Astrocyte (in vitro differentiated cells and primary cell): ENCODE measurements at regions not wholly inside any gene's neighbourhood (a gene's known extent, or its start where the extent isn't known, plus 50 kb on each side); places are given as distances from the start of the nearest gene placed in this dataset.

Source experiments
- DNase-seq: peaks from one replicate; pipeline ENCODE4 v3.0.0-alpha.2; 2010; ENCODE audit warnings: low read depth
- FAIRE-seq: peaks from 2 replicates; lab custom pipeline; 2011; peaks lifted over from hg19 to GRCh38; lab: Jason Lieb, UNC
- H2AFZ ChIP-seq: 2 replicates; pipeline ENCODE4 v1.6.0; 2012; ENCODE audit warnings: low read depth, low read length, inconsistent platforms
- H3K27ac ChIP-seq: 2 replicates; pipeline ENCODE4 v1.5.1; 2011; ENCODE audit warnings: low read depth, low read length, inconsistent platforms
- H3K27me3 ChIP-seq: 2 replicates; pipeline ENCODE4 v1.6.0; 2011; ENCODE audit warnings: low read length, inconsistent platforms; ENCODE audit not compliant: insufficient read depth
- H3K36me3 ChIP-seq: 2 replicates; pipeline ENCODE4 v1.5.1; 2011; ENCODE audit warnings: low read length, inconsistent platforms; ENCODE audit not compliant: insufficient read depth
- H3K4me1 ChIP-seq: 2 replicates; pipeline ENCODE4 v1.5.1; 2011; ENCODE audit warnings: low read length, inconsistent platforms; ENCODE audit not compliant: insufficient read depth
- H3K4me2 ChIP-seq: 2 replicates; pipeline ENCODE4 v1.6.0; 2012; ENCODE audit warnings: low read length, inconsistent platforms
- H3K4me3 ChIP-seq: 2 replicates; pipeline ENCODE4 v1.5.1; 2011; ENCODE audit warnings: low read depth, mild to moderate bottlenecking, low read length, inconsistent platforms; ENCODE audit not compliant: insufficient read depth
- H3K79me2 ChIP-seq: 2 replicates; pipeline ENCODE4 v1.6.0; 2012; ENCODE audit warnings: mild to moderate bottlenecking, low read length, inconsistent platforms; ENCODE audit not compliant: insufficient read depth
- H3K9ac ChIP-seq: 2 replicates; pipeline ENCODE4 v1.6.0; 2012; ENCODE audit warnings: mild to moderate bottlenecking, low read length, inconsistent platforms
- H3K9me3 ChIP-seq: 2 replicates; pipeline ENCODE4 v1.5.1; 2012; ENCODE audit warnings: low read depth, mild to moderate bottlenecking, low read length, inconsistent platforms; ENCODE audit not compliant: insufficient read depth
- H4K20me1 ChIP-seq: 2 replicates; pipeline ENCODE4 v1.6.0; 2012; ENCODE audit warnings: low read length, inconsistent platforms; ENCODE audit not compliant: insufficient read depth
- H3K27ac Mint-ChIP-seq: one replicate; pipeline ENCODE4 v1.8.0; 2021; ENCODE audit warnings: mild to moderate bottlenecking, mixed read lengths; ENCODE audit not compliant: unreplicated experiment
- H3K27me3 Mint-ChIP-seq: one replicate; pipeline ENCODE4 v1.8.0; 2021; ENCODE audit warnings: low read depth, mixed read lengths; ENCODE audit not compliant: unreplicated experiment
- H3K36me3 Mint-ChIP-seq: one replicate; pipeline ENCODE4 v1.8.0; 2021; ENCODE audit warnings: low read depth, mixed read lengths; ENCODE audit not compliant: unreplicated experiment
- H3K4me1 Mint-ChIP-seq: one replicate; pipeline ENCODE4 v1.8.0; 2021; ENCODE audit warnings: low read depth, mixed read lengths; ENCODE audit not compliant: unreplicated experiment
- H3K4me3 Mint-ChIP-seq: one replicate; pipeline ENCODE4 v1.8.0; 2021; ENCODE audit warnings: mild to moderate bottlenecking, moderate library complexity, mixed read lengths; ENCODE audit not compliant: unreplicated experiment
- H3K9me3 Mint-ChIP-seq: one replicate; pipeline ENCODE4 v1.8.0; 2021; ENCODE audit warnings: mild to moderate bottlenecking, mixed read lengths; ENCODE audit not compliant: unreplicated experiment
- EZH2 ChIP-seq: IDR thresholded peaks from 2 replicates; pipeline ENCODE4 v1.6.1; 2012; ENCODE audit warnings: mild to moderate bottlenecking, low read length, inconsistent platforms; ENCODE audit not compliant: insufficient read depth
- TF ChIP-seq, protein P1 (sequence below): IDR thresholded peaks from 2 replicates; pipeline ENCODE4 v1.5.1; 2011; ENCODE audit warnings: low read depth, mild to moderate bottlenecking, inconsistent platforms, low read length, moderate library complexity; ENCODE audit not compliant: insufficient read depth

GRCh38 chr2:78118037-78118436 is 595.9 kb upstream of the LRRTM4 start:
- FAIRE-seq (no peak), DNase-seq (no peak)
- Mint-ChIP-seq H3K9me3 (no peaks in the 10 kb centered on the region), H3K4me3 (no peak overlapping the region), H3K36me3 (no peaks in the 10 kb centered on the region), H3K27me3 (no peaks in the 10 kb centered on the region), H3K4me1 (no peaks in the 10 kb centered on the region), H3K27ac (no peak overlapping the region)
- no peaks in the 10 kb centered on the region for H3K4me1 ChIP-seq
- H3K4me2 ChIP-seq = no peak overlapping the region
- H2AFZ ChIP-seq = no peak overlapping the region
- no peaks in the 10 kb centered on the region for H4K20me1 ChIP-seq
- no peaks in the 10 kb centered on the region for H3K36me3 ChIP-seq
- H3K9me3 ChIP-seq = no peaks in the 10 kb centered on the region
- H3K4me3 ChIP-seq = no peak overlapping the region
- no peaks in the 10 kb centered on the region for H3K27me3 ChIP-seq
- no peak overlapping the region for H3K27ac ChIP-seq
- H3K9ac ChIP-seq = no peak overlapping the region
- no peak for TF ChIP-seq EZH2
- TF ChIP-seq, protein P1, sequence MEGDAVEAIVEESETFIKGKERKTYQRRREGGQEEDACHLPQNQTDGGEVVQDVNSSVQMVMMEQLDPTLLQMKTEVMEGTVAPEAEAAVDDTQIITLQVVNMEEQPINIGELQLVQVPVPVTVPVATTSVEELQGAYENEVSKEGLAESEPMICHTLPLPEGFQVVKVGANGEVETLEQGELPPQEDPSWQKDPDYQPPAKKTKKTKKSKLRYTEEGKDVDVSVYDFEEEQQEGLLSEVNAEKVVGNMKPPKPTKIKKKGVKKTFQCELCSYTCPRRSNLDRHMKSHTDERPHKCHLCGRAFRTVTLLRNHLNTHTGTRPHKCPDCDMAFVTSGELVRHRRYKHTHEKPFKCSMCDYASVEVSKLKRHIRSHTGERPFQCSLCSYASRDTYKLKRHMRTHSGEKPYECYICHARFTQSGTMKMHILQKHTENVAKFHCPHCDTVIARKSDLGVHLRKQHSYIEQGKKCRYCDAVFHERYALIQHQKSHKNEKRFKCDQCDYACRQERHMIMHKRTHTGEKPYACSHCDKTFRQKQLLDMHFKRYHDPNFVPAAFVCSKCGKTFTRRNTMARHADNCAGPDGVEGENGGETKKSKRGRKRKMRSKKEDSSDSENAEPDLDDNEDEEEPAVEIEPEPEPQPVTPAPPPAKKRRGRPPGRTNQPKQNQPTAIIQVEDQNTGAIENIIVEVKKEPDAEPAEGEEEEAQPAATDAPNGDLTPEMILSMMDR = no peak
- H3K79me2 ChIP-seq = no peaks in the 10 kb centered on the region

- Histone ChIP-seq H3K9ac (no peak overlapping the region), H2AFZ (no peak overlapping the region), H3K79me2 (no peaks in the 10 kb centered on the region), H3K27ac (no peak overlapping the region), H3K27me3 (no peaks in the 10 kb centered on the region), H3K4me1 (no peaks in the 10 kb centered on the region), H3K4me3 (no peak overlapping the region), H3K4me2 (no peak overlapping the region), H4K20me1 (no peaks in the 10 kb centered on the region), H3K9me3 (no peaks in the 10 kb centered on the region), H3K36me3 (no peaks in the 10 kb centered on the region)
- DNase-seq (no peak), FAIRE-seq (no peak)
- H3K4me1 Mint-ChIP-seq = no peaks in the 10 kb centered on the region
- H3K9me3 Mint-ChIP-seq = no peaks in the 10 kb centered on the region
- no peaks in the 10 kb centered on the region for H3K36me3 Mint-ChIP-seq
- no peak overlapping the region for H3K27ac Mint-ChIP-seq
- H3K27me3 Mint-ChIP-seq = no peaks in the 10 kb centered on the region
- no peak overlapping the region for H3K4me3 Mint-ChIP-seq
- TF ChIP-seq, protein P1 = no peak
- no peak for TF ChIP-seq EZH2
These were observed 598.1 kb upstream of the LRRTM4 start for GRCh38 chr2:78120275-78120674.

DNA sequence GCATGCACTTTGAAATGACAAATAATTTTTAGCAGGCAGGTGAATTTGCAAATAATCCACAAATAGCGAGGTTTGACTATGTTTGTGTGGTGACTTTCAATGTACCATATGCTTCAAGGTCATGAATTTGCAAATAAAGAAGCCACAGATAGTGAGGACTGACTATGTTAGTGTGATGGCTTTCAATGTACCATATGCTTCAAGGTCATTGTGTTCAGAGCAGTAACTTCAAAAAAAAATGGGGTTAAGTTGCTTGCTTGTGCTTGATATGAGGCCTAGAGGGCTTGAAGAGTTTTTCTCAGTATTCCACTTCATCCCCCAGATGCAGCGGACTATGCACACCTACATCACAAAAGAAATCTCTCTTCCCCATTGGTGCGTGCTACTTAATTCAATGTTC is 602.9 kb upstream of the LRRTM4 start:
- TF ChIP-seq, protein P1 = no peak
- no peak for TF ChIP-seq EZH2
- Histone ChIP-seq H3K4me2 (no peak overlapping the region), H3K4me1 (no peaks in the 10 kb centered on the region), H3K27me3 (no peaks in the 10 kb centered on the region), H3K27ac (no peak overlapping the region), H4K20me1 (no peaks in the 10 kb centered on the region), H2AFZ (no peak overlapping the region), H3K79me2 (no peaks in the 10 kb centered on the region), H3K9me3 (no peaks in the 10 kb centered on the region), H3K4me3 (no peak overlapping the region), H3K36me3 (no peaks in the 10 kb centered on the region), H3K9ac (no peak overlapping the region)
- peaks cover 6% of the 10 kb centered on the region for H3K4me1 Mint-ChIP-seq
- no peaks in the 10 kb centered on the region for H3K27me3 Mint-ChIP-seq
- no peak for DNase-seq
- no peak overlapping the region for H3K4me3 Mint-ChIP-seq
- no peaks in the 10 kb centered on the region for H3K36me3 Mint-ChIP-seq
- H3K9me3 Mint-ChIP-seq = no peaks in the 10 kb centered on the region
- no peak overlapping the region for H3K27ac Mint-ChIP-seq
- FAIRE-seq = no peak
